PC-3 (cell line): ENCODE measurements at regions not wholly inside any gene's neighbourhood (a gene's known extent, or its start where the extent isn't known, plus 50 kb on each side); places are given as distances from the start of the nearest gene placed in this dataset.

Experiments
- EZH2 ChIP-seq: fragments of 300-600 bp; sonication (generic); IDR thresholded peaks from one replicate; pipeline ENCODE4 v1.6.1; 2017; ENCODE audit warnings: antibody characterized with exemption, mild to moderate bottlenecking, low read length; ENCODE audit not compliant: unreplicated experiment
- TF ChIP-seq, protein P1 (sequence below): fragments of 300-600 bp; sonication (generic); conservative IDR thresholded peaks from 2 replicates; pipeline ENCODE4 v1.5.1; 2017; ENCODE audit warnings: antibody characterized with exemption, low read depth, mild to moderate bottlenecking, low read length

GRCh38 chr6:27129095-27129815 lies 118.2 kb upstream of the PRSS16 start:
- no peak for TF ChIP-seq EZH2
- TF ChIP-seq, protein P1, sequence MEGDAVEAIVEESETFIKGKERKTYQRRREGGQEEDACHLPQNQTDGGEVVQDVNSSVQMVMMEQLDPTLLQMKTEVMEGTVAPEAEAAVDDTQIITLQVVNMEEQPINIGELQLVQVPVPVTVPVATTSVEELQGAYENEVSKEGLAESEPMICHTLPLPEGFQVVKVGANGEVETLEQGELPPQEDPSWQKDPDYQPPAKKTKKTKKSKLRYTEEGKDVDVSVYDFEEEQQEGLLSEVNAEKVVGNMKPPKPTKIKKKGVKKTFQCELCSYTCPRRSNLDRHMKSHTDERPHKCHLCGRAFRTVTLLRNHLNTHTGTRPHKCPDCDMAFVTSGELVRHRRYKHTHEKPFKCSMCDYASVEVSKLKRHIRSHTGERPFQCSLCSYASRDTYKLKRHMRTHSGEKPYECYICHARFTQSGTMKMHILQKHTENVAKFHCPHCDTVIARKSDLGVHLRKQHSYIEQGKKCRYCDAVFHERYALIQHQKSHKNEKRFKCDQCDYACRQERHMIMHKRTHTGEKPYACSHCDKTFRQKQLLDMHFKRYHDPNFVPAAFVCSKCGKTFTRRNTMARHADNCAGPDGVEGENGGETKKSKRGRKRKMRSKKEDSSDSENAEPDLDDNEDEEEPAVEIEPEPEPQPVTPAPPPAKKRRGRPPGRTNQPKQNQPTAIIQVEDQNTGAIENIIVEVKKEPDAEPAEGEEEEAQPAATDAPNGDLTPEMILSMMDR: no peak
